ENCODE measurements at regions not wholly inside any gene's neighbourhood (a gene's known extent, or its start where the extent isn't known, plus 50 kb on each side); places are given as distances from the start of the nearest gene placed in this dataset.

- DNase-seq (ENCODE audit: low read depth in 2 of 3, low spot score in 1 of 3) = no peak
Observed at GRCh38 chr2:24439971-24440340, 51.1 kb upstream of the NCOA1 start.

GRCh38 chr2:24439280-24439970 is 51.6 kb upstream of the NCOA1 start:
- DNase-seq (ENCODE audit: low read depth in 2 of 3, low spot score in 1 of 3) = no peak

GRCh38 chr2:24438106-24438505 is 52.9 kb upstream of the NCOA1 start:
- DNase-seq (ENCODE audit: low read depth in 2 of 3, low spot score in 1 of 3) = no peak

- DNase-seq (ENCODE audit: low read depth in 2 of 3, low spot score in 1 of 3) = no peak
Observed at GRCh38 chr2:24435391-24436316, 55.4 kb upstream of the NCOA1 start.

GRCh38 chr2:24434541-24434940 is 56.5 kb upstream of the NCOA1 start:
- no peak for DNase-seq (ENCODE audit: low read depth in 2 of 3, low spot score in 1 of 3)

- no peak for DNase-seq (ENCODE audit: low read depth in 2 of 3, low spot score in 1 of 3)
Observed at GRCh38 chr2:24432735-24433134, 58.3 kb upstream of the NCOA1 start.

- DNase-seq (ENCODE audit: low read depth in 2 of 3, low spot score in 1 of 3) = no peak
Observed at GRCh38 chr2:24432121-24432520, 58.9 kb upstream of the NCOA1 start.

- DNase-seq (ENCODE audit: low read depth in 2 of 3, low spot score in 1 of 3) = no peak
Observed at GRCh38 chr2:24429197-24430074, 61.6 kb upstream of the NCOA1 start.

GRCh38 chr2:24424387-24424786 is 64.1 kb upstream of the ITSN2 start:
- DNase-seq (ENCODE audit: low read depth in 2 of 3, low spot score in 1 of 3) = no peak

- no peak for DNase-seq (ENCODE audit: low read depth in 2 of 3, low spot score in 1 of 3)
Observed at GRCh38 chr2:24423095-24423494, 62.8 kb upstream of the ITSN2 start.

- DNase-seq (ENCODE audit: low read depth in 2 of 3, low spot score in 1 of 3) = peak; percentile 29 to 66 (median 50)
Observed at GRCh38 chr2:24421668-24422067, 61.3 kb upstream of the ITSN2 start.

GRCh38 chr2:24420373-24420772 is 60.0 kb upstream of the ITSN2 start:
- no peak for DNase-seq (ENCODE audit: low read depth in 2 of 3, low spot score in 1 of 3)

GRCh38 chr2:24418166-24418841 is 58.0 kb upstream of the ITSN2 start:
- DNase-seq (ENCODE audit: low read depth in 2 of 3, low spot score in 1 of 3) = no peak

GRCh38 chr2:24412812-24413211 is 52.5 kb upstream of the ITSN2 start:
- no peak for DNase-seq (ENCODE audit: low read depth in 2 of 3, low spot score in 1 of 3)

- DNase-seq (ENCODE audit: low read depth in 2 of 3, low spot score in 1 of 3) = no peak
Observed at GRCh38 chr2:24411488-24412151, 51.3 kb upstream of the ITSN2 start.

- DNase-seq (ENCODE audit: low read depth in 2 of 3, low spot score in 1 of 3) = no peak
Observed at GRCh38 chr2:24410976-24411375, 50.6 kb upstream of the ITSN2 start.

GRCh38 chr2:24409700-24410556 is 49.6 kb upstream of the ITSN2 start:
- DNase-seq (ENCODE audit: low read depth in 2 of 3, low spot score in 1 of 3) = peak in 2 of 3 donors; percentile 8 to 37
